Loucy (cell line): ENCODE measurements at regions not wholly inside any gene's neighbourhood (a gene's known extent, or its start where the extent isn't known, plus 50 kb on each side); places are given as distances from the start of the nearest gene placed in this dataset.

Source experiments
- H2AFZ ChIP-seq: fragments of 200-600 bp; sonication (generic); 2 replicates; pipeline ENCODE4 v1.6.0; 2016; ENCODE audit warnings: antibody characterized with exemption, mild to moderate bottlenecking, low read length, moderate library complexity
- H3F3A ChIP-seq: fragments of 200-600 bp; 2 replicates; pipeline ENCODE4 v1.6.0; 2016; ENCODE audit warnings: antibody characterized with exemption, low read depth, mild to moderate bottlenecking
- H3K27me3 ChIP-seq: fragments of 200-600 bp; sonication (generic); 2 replicates; pipeline ENCODE4 v1.6.1; 2014; ENCODE audit warnings: low read length, mild to moderate bottlenecking; ENCODE audit not compliant: insufficient read depth, poor library complexity, severe bottlenecking
- H3K36me3 ChIP-seq: fragments of 200-600 bp; sonication (generic); 2 replicates; pipeline ENCODE4 v1.6.1; 2016; ENCODE audit warnings: low read length; ENCODE audit not compliant: insufficient read depth
- H3K4me1 ChIP-seq: fragments of 200-600 bp; sonication (generic); 2 replicates; pipeline ENCODE4 v1.5.1; 2014; ENCODE audit warnings: low read length, mild to moderate bottlenecking; ENCODE audit not compliant: insufficient read depth, poor library complexity, severe bottlenecking
- H3K4me2 ChIP-seq: fragments of 200-600 bp; sonication (generic); 2 replicates; pipeline ENCODE4 v1.6.0; 2014; ENCODE audit warnings: antibody characterized with exemption, low read length, low read depth, mild to moderate bottlenecking; ENCODE audit not compliant: poor library complexity, severe bottlenecking
- H3K4me3 ChIP-seq: fragments of 200-600 bp; sonication (generic); 2 replicates; pipeline ENCODE4 v1.5.1; 2014; ENCODE audit warnings: low read length, mild to moderate bottlenecking, mixed read lengths; ENCODE audit not compliant: poor library complexity, severe bottlenecking
- H3K79me2 ChIP-seq: fragments of 200-600 bp; sonication (generic); 2 replicates; pipeline ENCODE4 v1.6.1; 2014; ENCODE audit warnings: low read length; ENCODE audit not compliant: insufficient read depth
- H3K9ac ChIP-seq: fragments of 200-600 bp; sonication (generic); 2 replicates; pipeline ENCODE4 v1.6.0; 2014; ENCODE audit warnings: mild to moderate bottlenecking, low read depth, low read length, moderate library complexity; ENCODE audit not compliant: poor library complexity, severe bottlenecking
- H3K9me2 ChIP-seq: fragments of 200-600 bp; sonication (generic); replicated peaks from 2 replicates; pipeline ENCODE4 v1.6.1; 2016; ENCODE audit warnings: low read depth, low read length, mixed read lengths
- H3K9me3 ChIP-seq: fragments of 200-600 bp; sonication (generic); 2 replicates; pipeline ENCODE4 v1.6.1; 2014; ENCODE audit warnings: mild to moderate bottlenecking, antibody characterized with exemption, low read length, low read depth; ENCODE audit not compliant: insufficient read depth
- H4K20me1 ChIP-seq: fragments of 200-600 bp; sonication (generic); 2 replicates; pipeline ENCODE4 v1.6.0; 2014; ENCODE audit warnings: antibody characterized with exemption, low read length, mild to moderate bottlenecking; ENCODE audit not compliant: insufficient read depth, poor library complexity, severe bottlenecking
- EZH2phosphoT487 ChIP-seq: fragments of 200-600 bp; IDR thresholded peaks from 2 replicates; pipeline ENCODE4 v1.6.1; 2018; ENCODE audit warnings: antibody characterized with exemption, mild to moderate bottlenecking, moderate library complexity, borderline replicate concordance
- TF ChIP-seq, protein P1 (sequence below): fragments of 200-600 bp; sonication (generic); conservative IDR thresholded peaks from 2 replicates; pipeline ENCODE4 v1.5.1; 2014; ENCODE audit warnings: mild to moderate bottlenecking, antibody characterized with exemption, low read length

DNA sequence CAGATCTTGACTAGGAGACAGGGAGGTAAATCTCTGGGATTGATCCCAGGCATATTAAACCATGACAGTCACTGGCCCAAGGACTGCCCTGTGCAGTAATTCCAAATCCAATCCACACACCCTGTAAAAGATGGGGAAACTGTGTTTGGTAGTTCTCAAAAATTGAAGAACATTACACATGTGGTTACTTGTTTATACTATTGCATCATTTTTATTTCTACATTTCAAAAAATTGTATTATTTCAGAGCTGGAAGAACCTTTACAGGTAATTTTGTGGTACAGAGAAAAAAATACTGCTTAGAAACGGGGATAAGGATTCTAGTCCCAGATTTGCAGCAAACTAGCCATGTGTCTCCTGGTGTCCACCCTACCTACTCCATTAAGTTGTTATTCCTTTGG lies 400.5 kb downstream of the LRIG3 start:
- no peaks in the 10 kb centered on the region for H3K4me1 ChIP-seq
- H3K27me3 ChIP-seq: no peaks in the 10 kb centered on the region
- H3K9me3 ChIP-seq: peaks cover 7% of the 10 kb centered on the region; the same call in 1 of the 2 replicates
- no peak overlapping the region for H3K9ac ChIP-seq
- no peak overlapping the region for H3K4me2 ChIP-seq
- H4K20me1 ChIP-seq: no peaks in the 10 kb centered on the region
- no peak overlapping the region for H2AFZ ChIP-seq
- H3K36me3 ChIP-seq: no peaks in the 10 kb centered on the region
- H3K79me2 ChIP-seq: no peaks in the 10 kb centered on the region
- no peak overlapping the region for H3K4me3 ChIP-seq
- H3F3A ChIP-seq: no peaks in the 10 kb centered on the region
- TF ChIP-seq, protein P1, sequence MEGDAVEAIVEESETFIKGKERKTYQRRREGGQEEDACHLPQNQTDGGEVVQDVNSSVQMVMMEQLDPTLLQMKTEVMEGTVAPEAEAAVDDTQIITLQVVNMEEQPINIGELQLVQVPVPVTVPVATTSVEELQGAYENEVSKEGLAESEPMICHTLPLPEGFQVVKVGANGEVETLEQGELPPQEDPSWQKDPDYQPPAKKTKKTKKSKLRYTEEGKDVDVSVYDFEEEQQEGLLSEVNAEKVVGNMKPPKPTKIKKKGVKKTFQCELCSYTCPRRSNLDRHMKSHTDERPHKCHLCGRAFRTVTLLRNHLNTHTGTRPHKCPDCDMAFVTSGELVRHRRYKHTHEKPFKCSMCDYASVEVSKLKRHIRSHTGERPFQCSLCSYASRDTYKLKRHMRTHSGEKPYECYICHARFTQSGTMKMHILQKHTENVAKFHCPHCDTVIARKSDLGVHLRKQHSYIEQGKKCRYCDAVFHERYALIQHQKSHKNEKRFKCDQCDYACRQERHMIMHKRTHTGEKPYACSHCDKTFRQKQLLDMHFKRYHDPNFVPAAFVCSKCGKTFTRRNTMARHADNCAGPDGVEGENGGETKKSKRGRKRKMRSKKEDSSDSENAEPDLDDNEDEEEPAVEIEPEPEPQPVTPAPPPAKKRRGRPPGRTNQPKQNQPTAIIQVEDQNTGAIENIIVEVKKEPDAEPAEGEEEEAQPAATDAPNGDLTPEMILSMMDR: no peak
- TF ChIP-seq EZH2phosphoT487: no peak
- no peaks in the 10 kb centered on the region for H3K9me2 ChIP-seq

DNA sequence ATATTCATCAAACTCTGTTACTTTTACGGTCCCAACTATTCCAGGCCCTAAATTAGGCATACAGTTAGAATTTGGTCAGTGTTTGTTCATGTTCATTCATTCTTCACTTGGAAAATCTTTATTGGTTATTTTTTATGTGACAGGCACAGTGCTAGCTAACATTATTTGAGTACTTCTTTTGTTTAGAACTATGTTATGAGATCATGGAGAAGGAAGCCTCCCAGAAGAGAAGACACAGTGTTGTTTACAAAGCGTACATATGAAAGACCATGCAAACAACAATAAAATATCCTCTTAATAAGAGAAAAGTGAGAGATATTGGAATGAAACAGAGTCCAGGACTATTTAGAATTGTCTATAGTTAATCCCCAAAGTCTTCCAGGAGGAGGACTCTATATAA lies 399.2 kb downstream of the LRIG3 start:
- peaks cover 7% of the 10 kb centered on the region; the same call in 1 of the 2 replicates for H3K9me3 ChIP-seq
- H4K20me1 ChIP-seq: no peaks in the 10 kb centered on the region
- no peak overlapping the region for H3K9ac ChIP-seq
- no peaks in the 10 kb centered on the region for H3K4me1 ChIP-seq
- no peak for TF ChIP-seq EZH2phosphoT487
- TF ChIP-seq, protein P1: no peak
- H3K36me3 ChIP-seq: no peaks in the 10 kb centered on the region
- no peak overlapping the region for H2AFZ ChIP-seq
- no peaks in the 10 kb centered on the region for H3K9me2 ChIP-seq
- H3K4me2 ChIP-seq: no peak overlapping the region
- no peak overlapping the region for H3K4me3 ChIP-seq
- H3K79me2 ChIP-seq: no peaks in the 10 kb centered on the region
- H3K27me3 ChIP-seq: no peaks in the 10 kb centered on the region
- no peaks in the 10 kb centered on the region for H3F3A ChIP-seq

DNA sequence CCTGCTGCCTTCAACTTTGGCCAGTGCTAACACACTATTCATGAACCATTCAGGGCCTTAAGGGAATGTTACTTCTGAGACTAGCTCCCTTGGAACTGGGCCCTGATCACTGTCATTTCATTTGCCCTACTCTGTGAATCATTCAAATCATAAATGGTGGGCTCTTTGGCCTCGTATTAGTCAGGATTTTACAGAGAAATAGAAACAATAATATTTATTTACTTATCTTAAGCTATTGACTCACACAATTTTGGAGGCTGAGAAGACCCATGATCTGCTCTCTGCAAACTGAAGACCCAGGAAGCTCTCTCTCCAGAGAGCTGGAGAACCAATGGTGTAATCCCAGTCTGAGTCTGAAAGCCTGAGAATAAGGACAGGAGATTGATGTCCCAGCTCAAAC lies 398.5 kb downstream of the LRIG3 start:
- peaks cover 7% of the 10 kb centered on the region; the same call in 1 of the 2 replicates for H3K9me3 ChIP-seq
- no peak overlapping the region for H3K4me2 ChIP-seq
- H3F3A ChIP-seq: no peaks in the 10 kb centered on the region
- TF ChIP-seq, protein P1: no peak
- TF ChIP-seq EZH2phosphoT487: no peak
- no peak overlapping the region for H2AFZ ChIP-seq
- H3K79me2 ChIP-seq: no peaks in the 10 kb centered on the region
- H3K36me3 ChIP-seq: no peaks in the 10 kb centered on the region
- H3K4me3 ChIP-seq: no peak overlapping the region
- H3K27me3 ChIP-seq: no peaks in the 10 kb centered on the region
- no peak overlapping the region for H3K9ac ChIP-seq
- no peaks in the 10 kb centered on the region for H3K4me1 ChIP-seq
- H3K9me2 ChIP-seq: no peaks in the 10 kb centered on the region
- no peaks in the 10 kb centered on the region for H4K20me1 ChIP-seq
